ENCODE measurements at regions not wholly inside any gene's neighbourhood (a gene's known extent, or its start where the extent isn't known, plus 50 kb on each side); places are given as distances from the start of the nearest gene placed in this dataset.

- BruUV-seq (replicated peaks) = no TSS peak
- no peak for DNase-seq
- intact Hi-C loops (cut with micrococcal nuclease; ENCODE audit: unreplicated experiment) = no loop called here
- H3K4me1 Mint-ChIP-seq (ENCODE audit: low read depth, unreplicated experiment) = no peaks in the 10 kb centered on the region
- no peak overlapping the region for H3K27ac Mint-ChIP-seq (ENCODE audit: unreplicated experiment)
- TF ChIP-seq, protein P1, sequence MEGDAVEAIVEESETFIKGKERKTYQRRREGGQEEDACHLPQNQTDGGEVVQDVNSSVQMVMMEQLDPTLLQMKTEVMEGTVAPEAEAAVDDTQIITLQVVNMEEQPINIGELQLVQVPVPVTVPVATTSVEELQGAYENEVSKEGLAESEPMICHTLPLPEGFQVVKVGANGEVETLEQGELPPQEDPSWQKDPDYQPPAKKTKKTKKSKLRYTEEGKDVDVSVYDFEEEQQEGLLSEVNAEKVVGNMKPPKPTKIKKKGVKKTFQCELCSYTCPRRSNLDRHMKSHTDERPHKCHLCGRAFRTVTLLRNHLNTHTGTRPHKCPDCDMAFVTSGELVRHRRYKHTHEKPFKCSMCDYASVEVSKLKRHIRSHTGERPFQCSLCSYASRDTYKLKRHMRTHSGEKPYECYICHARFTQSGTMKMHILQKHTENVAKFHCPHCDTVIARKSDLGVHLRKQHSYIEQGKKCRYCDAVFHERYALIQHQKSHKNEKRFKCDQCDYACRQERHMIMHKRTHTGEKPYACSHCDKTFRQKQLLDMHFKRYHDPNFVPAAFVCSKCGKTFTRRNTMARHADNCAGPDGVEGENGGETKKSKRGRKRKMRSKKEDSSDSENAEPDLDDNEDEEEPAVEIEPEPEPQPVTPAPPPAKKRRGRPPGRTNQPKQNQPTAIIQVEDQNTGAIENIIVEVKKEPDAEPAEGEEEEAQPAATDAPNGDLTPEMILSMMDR (IDR thresholded peaks at IDR 0.05; ENCODE audit: unreplicated experiment) = no peak
- H3K9me3 Mint-ChIP-seq (ENCODE audit: low read depth, unreplicated experiment) = peaks cover 9% of the 10 kb centered on the region
- no peaks in the 10 kb centered on the region for H3K27me3 Mint-ChIP-seq (ENCODE audit: unreplicated experiment)
- H3K4me3 Mint-ChIP-seq (ENCODE audit: low read depth, unreplicated experiment) = no peak overlapping the region
- no peaks in the 10 kb centered on the region for H3K36me3 Mint-ChIP-seq (ENCODE audit: insufficient read depth, unreplicated experiment)
- CTCF ChIA-PET = no interaction called here
These were observed 199.1 kb downstream of the MTRR start for GRCh38 chr5:8068078-8068477.

DNA sequence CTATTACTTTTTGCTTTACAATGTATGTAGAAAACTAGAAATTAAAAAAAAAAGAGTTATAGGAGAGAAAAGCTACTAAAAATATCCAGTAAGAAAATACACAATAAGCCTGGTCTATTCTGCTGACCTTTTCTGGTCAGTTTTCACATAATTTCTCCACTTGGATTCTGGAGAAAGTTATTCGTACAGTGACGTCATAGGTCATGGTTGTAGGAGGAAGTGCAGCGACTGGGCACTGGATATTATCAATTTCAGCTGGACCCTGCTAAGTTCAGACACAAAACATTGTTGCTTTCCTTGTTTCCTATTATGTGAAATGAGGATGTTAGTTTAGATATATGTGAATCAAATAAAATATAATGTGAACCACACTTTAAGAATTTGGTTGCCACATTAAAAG, 201.2 kb downstream of the MTRR start:
- no peaks in the 10 kb centered on the region for H3K27me3 Mint-ChIP-seq (ENCODE audit: unreplicated experiment)
- no peaks in the 10 kb centered on the region for H3K36me3 Mint-ChIP-seq (ENCODE audit: insufficient read depth, unreplicated experiment)
- TF ChIP-seq, protein P1 (IDR thresholded peaks at IDR 0.05; ENCODE audit: unreplicated experiment) = no peak
- no peaks in the 10 kb centered on the region for H3K4me1 Mint-ChIP-seq (ENCODE audit: low read depth, unreplicated experiment)
- peaks cover 7% of the 10 kb centered on the region for H3K9me3 Mint-ChIP-seq (ENCODE audit: low read depth, unreplicated experiment)
- BruUV-seq (replicated peaks) = no TSS peak
- CTCF ChIA-PET = no interaction called here
- no peak overlapping the region for H3K4me3 Mint-ChIP-seq (ENCODE audit: low read depth, unreplicated experiment)
- H3K27ac Mint-ChIP-seq (ENCODE audit: unreplicated experiment) = no peak overlapping the region
- intact Hi-C loops (cut with micrococcal nuclease; ENCODE audit: unreplicated experiment) = no loop called here
- no peak for DNase-seq

DNA sequence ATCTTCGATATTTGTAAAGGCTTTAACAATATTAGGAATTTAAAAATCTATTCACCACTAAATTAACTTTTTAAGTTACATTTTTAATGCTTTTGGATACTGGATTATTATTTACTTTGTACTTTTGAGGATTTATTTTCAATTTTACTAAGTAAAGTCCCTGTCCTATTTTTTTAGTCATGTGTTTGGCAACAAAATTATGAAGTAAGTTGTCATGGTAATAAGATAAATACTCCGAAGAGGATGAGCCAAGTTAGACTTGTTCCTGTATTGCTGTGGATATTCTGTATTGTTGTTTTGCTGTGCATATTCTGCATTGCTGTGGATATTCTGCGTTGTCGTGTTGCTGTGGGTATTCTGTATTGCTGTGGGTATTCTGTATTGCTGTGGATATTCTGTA, 210.1 kb downstream of the MTRR start:
- TF ChIP-seq, protein P1 (IDR thresholded peaks at IDR 0.05; ENCODE audit: unreplicated experiment) = no peak
- Mint-ChIP-seq H3K9me3 (ENCODE audit: low read depth, unreplicated experiment) (peaks cover 3% of the 10 kb centered on the region), H3K36me3 (ENCODE audit: insufficient read depth, unreplicated experiment) (no peaks in the 10 kb centered on the region), H3K4me1 (ENCODE audit: low read depth, unreplicated experiment) (no peaks in the 10 kb centered on the region), H3K4me3 (ENCODE audit: low read depth, unreplicated experiment) (no peak overlapping the region), H3K27ac (ENCODE audit: unreplicated experiment) (no peak overlapping the region), H3K27me3 (ENCODE audit: unreplicated experiment) (no peaks in the 10 kb centered on the region)
- no TSS peak for BruUV-seq (replicated peaks)
- CTCF ChIA-PET = no interaction called here
- no peak for DNase-seq
- intact Hi-C loops (cut with micrococcal nuclease; ENCODE audit: unreplicated experiment) = no loop called here

GRCh38 chr5:8081179-8081578, 212.2 kb downstream of the MTRR start:
- Mint-ChIP-seq H3K27me3 (ENCODE audit: unreplicated experiment) (no peaks in the 10 kb centered on the region), H3K27ac (ENCODE audit: unreplicated experiment) (no peak overlapping the region), H3K9me3 (ENCODE audit: low read depth, unreplicated experiment) (peaks cover 3% of the 10 kb centered on the region), H3K4me3 (ENCODE audit: low read depth, unreplicated experiment) (no peak overlapping the region), H3K36me3 (ENCODE audit: insufficient read depth, unreplicated experiment) (no peaks in the 10 kb centered on the region), H3K4me1 (ENCODE audit: low read depth, unreplicated experiment) (no peaks in the 10 kb centered on the region)
- no peak for DNase-seq
- intact Hi-C loops (cut with micrococcal nuclease; ENCODE audit: unreplicated experiment) = no loop called here
- no TSS peak for BruUV-seq (replicated peaks)
- CTCF ChIA-PET = no interaction called here
- TF ChIP-seq, protein P1 (IDR thresholded peaks at IDR 0.05; ENCODE audit: unreplicated experiment) = no peak

DNA sequence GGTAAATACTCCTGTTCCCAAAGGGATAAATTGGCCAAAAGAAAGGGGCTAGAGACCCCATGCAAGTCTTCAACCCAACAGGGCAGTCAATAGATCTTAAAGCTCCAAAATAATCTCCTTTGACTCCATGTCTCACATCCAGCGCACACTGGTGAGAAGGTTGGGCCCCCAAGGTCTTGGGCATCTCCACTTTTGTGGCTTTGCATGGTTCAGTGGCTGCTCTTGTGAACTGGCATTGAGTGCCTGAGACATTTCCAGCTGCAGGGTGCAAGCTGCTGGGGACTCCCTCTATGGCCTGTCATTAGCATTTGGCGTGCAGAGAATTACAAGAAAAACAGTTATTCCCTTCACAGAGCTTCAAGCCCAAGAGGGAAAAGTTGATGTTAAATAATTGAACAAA, 224.7 kb downstream of the MTRR start:
- Mint-ChIP-seq H3K27me3 (ENCODE audit: unreplicated experiment) (no peaks in the 10 kb centered on the region), H3K4me1 (ENCODE audit: low read depth, unreplicated experiment) (no peaks in the 10 kb centered on the region), H3K9me3 (ENCODE audit: low read depth, unreplicated experiment) (peaks cover 20% of the 10 kb centered on the region), H3K36me3 (ENCODE audit: insufficient read depth, unreplicated experiment) (no peaks in the 10 kb centered on the region), H3K4me3 (ENCODE audit: low read depth, unreplicated experiment) (no peak overlapping the region), H3K27ac (ENCODE audit: unreplicated experiment) (no peak overlapping the region)
- TF ChIP-seq, protein P1 (IDR thresholded peaks at IDR 0.05; ENCODE audit: unreplicated experiment) = no peak
- DNase-seq = no peak
- BruUV-seq (replicated peaks) = no TSS peak
- intact Hi-C loops (cut with micrococcal nuclease; ENCODE audit: unreplicated experiment) = no loop called here
- CTCF ChIA-PET = no interaction called here
